Neutrophil (primary cell): ENCODE measurements at regions not wholly inside any gene's neighbourhood (a gene's known extent, or its start where the extent isn't known, plus 50 kb on each side); places are given as distances from the start of the nearest gene placed in this dataset.
"Not testable (repeated sequence)": the region's sequence is repeated elsewhere in the genome, so short reads cannot be mapped to it uniquely, and the experiment has no call there.

Source experiments
- H3K27ac ChIP-seq: fragments of 200-600 bp; sonication (generic); 2 replicates; pipeline ENCODE4 v1.5.1; 2016; ENCODE audit warnings: mild to moderate bottlenecking, moderate library complexity
- H3K27me3 ChIP-seq: fragments of 200-600 bp; sonication (generic); 2 replicates; pipeline ENCODE4 v1.6.0; 2016; ENCODE audit warnings: mild to moderate bottlenecking
- H3K36me3 ChIP-seq: fragments of 200-600 bp; sonication (generic); 2 replicates; pipeline ENCODE4 v1.5.1; 2017
- H3K4me1 ChIP-seq, 2 experiments: fragments of 200-600 bp in 1 of 2; sonication (generic) in 1 of 2; 1 replicate in 1 of 2; 2 replicates in 1 of 2; pipeline versions ENCODE4 v1.5.1 to v1.6.1; 2013 to 2016; ENCODE audit warnings: low read depth in 1 of 2, low read length in 1 of 2, mild to moderate bottlenecking in 1 of 2, moderate library complexity in 1 of 2; ENCODE audit not compliant: control insufficient read depth in 1 of 2, insufficient read depth in 1 of 2
- H3K4me3 ChIP-seq, 2 experiments: fragments of 200-600 bp in 1 of 2; sonication (generic) in 1 of 2; 1 replicate in 1 of 2; 2 replicates in 1 of 2; pipeline ENCODE4 v1.5.1; 2013 to 2016; ENCODE audit warnings: low read depth in 1 of 2, low read length in 1 of 2, mild to moderate bottlenecking in 1 of 2, moderate library complexity in 1 of 2
- H3K9me3 ChIP-seq: fragments of 200-600 bp; sonication (generic); 2 replicates; pipeline ENCODE4 v1.5.1; 2016
- CTCF ChIP-seq: fragments of 200-600 bp; sonication (generic); IDR thresholded peaks from 2 replicates; pipeline ENCODE4 v1.5.1; 2016; ENCODE audit warnings: antibody characterized with exemption

- Histone ChIP-seq H3K36me3 (no peaks in the 10 kb centered on the region), H3K27me3 (no peaks in the 10 kb centered on the region), H3K27ac (no peak overlapping the region), H3K4me1 (peaks cover 40% of the 10 kb centered on the region in 2 experiments), H3K9me3 (no peaks in the 10 kb centered on the region), H3K4me3 (no peak overlapping the region)
- no peak for TF ChIP-seq CTCF
Observed at GRCh38 chr10:6924166-6924565, 344.1 kb upstream of the PRKCQ start.

- H3K9me3 ChIP-seq, H3K4me3 ChIP-seq, H3K27ac ChIP-seq, H3K27me3 ChIP-seq, H3K36me3 ChIP-seq: not testable (repeated sequence)
- H3K4me1 ChIP-seq = peaks cover 19 to 24% of the 10 kb centered on the region in 2 experiments
Observed at GRCh38 chr10:6921026-6921425, 340.9 kb upstream of the PRKCQ start.

GRCh38 chr10:6920072-6921019 is 340.3 kb upstream of the PRKCQ start:
- Histone ChIP-seq H3K9me3 (no peaks in the 10 kb centered on the region), H3K36me3 (no peaks in the 10 kb centered on the region), H3K4me3 (no peak overlapping the region), H3K4me1 (peaks cover 18 to 23% of the 10 kb centered on the region in 2 experiments), H3K27me3 (no peaks in the 10 kb centered on the region), H3K27ac (no peak overlapping the region)
- TF ChIP-seq CTCF = peak; percentile 53

GRCh38 chr10:6919077-6919476 is 339.0 kb upstream of the PRKCQ start:
- no peaks in the 10 kb centered on the region for H3K9me3 ChIP-seq
- H3K27ac ChIP-seq = no peak overlapping the region
- no peak for TF ChIP-seq CTCF
- H3K4me1 ChIP-seq = peaks cover 18 to 23% of the 10 kb centered on the region in 2 experiments
- peaks cover 5% of the 10 kb centered on the region for H3K27me3 ChIP-seq
- no peaks in the 10 kb centered on the region for H3K36me3 ChIP-seq
- no peak overlapping the region for H3K4me3 ChIP-seq

- Histone ChIP-seq H3K9me3 (no peaks in the 10 kb centered on the region), H3K27ac (no peak overlapping the region), H3K4me3 (no peak overlapping the region), H3K4me1 (peaks cover 18 to 23% of the 10 kb centered on the region in 2 experiments), H3K27me3 (peaks cover 13% of the 10 kb centered on the region), H3K36me3 (no peaks in the 10 kb centered on the region)
- peak; percentile 27 for TF ChIP-seq CTCF
Observed at GRCh38 chr10:6918305-6918704, 338.2 kb upstream of the PRKCQ start.

GRCh38 chr10:6917125-6917524 is 337.0 kb upstream of the PRKCQ start:
- TF ChIP-seq CTCF = no peak
- Histone ChIP-seq H3K9me3 (no peaks in the 10 kb centered on the region), H3K27me3 (peaks cover 25% of the 10 kb centered on the region), H3K4me3 (peak overlapping the region in 1 of 2 experiments; percentile 8), H3K27ac (no peak overlapping the region), H3K4me1 (peaks cover 18 to 23% of the 10 kb centered on the region in 2 experiments), H3K36me3 (no peaks in the 10 kb centered on the region)
